Suprapubic skin (tissue), 4 donors: ENCODE measurements at regions not wholly inside any gene's neighbourhood (a gene's known extent, or its start where the extent isn't known, plus 50 kb on each side); places are given as distances from the start of the nearest gene placed in this dataset.

Experiments
- EP300 ChIP-seq: sonication (generic); formaldehyde crosslinking; IDR thresholded peaks from one replicate; pipeline ENCODE4 v1.6.1; 2017; ENCODE audit warnings: antibody characterized with exemption
- POLR2A ChIP-seq, 2 donors: fragments of 450-650 bp; IDR thresholded peaks; one replicate each; pipeline ENCODE4 v1.6.1; 2017; ENCODE audit warnings: antibody characterized with exemption in 2 of 2, mild to moderate bottlenecking in 2 of 2, moderate library complexity in 2 of 2
- POLR2AphosphoS5 ChIP-seq, 3 donors: sonication (generic); formaldehyde crosslinking; IDR thresholded peaks; one replicate each; pipeline ENCODE4 v1.6.1; 2017; ENCODE audit warnings: antibody characterized with exemption in 3 of 3
- TF ChIP-seq, protein P1 (sequence below), 2 donors: fragments of 200-600 bp in 1 of 2; fragments of 450-650 bp in 1 of 2; sonication (generic) in 1 of 2; IDR thresholded peaks; one replicate each; pipeline ENCODE4 v1.5.1; 2016 to 2019; ENCODE audit warnings: antibody characterized with exemption in 2 of 2, mild to moderate bottlenecking in 1 of 2, moderate library complexity in 1 of 2

DNA sequence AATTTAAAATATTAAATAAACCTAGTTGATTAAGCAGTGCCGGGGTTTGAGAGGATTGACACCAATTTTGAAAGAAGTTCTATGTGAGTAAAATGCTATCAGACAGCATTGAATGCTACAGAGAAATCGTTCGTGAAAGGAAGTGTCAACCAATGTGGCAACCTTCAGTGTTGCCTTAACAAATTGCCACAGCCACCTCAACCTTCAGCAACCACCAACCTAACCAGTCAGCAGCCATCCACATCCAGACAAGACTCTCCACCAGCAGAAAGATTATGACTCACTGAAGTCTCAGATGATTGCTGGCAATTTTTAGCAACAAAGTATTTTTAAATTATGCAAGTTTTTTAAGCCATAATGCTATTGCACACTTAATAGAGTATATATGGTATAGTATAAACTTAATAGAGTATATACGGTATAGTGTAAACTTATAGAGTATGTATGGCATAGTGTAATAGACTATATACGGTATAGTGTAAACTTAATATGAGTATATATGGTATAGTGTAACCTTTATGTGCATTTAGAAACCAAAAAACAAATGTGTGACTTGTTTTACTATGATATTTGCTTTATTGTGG is 65.3 kb upstream of the ID4 start:
- TF ChIP-seq, protein P1, sequence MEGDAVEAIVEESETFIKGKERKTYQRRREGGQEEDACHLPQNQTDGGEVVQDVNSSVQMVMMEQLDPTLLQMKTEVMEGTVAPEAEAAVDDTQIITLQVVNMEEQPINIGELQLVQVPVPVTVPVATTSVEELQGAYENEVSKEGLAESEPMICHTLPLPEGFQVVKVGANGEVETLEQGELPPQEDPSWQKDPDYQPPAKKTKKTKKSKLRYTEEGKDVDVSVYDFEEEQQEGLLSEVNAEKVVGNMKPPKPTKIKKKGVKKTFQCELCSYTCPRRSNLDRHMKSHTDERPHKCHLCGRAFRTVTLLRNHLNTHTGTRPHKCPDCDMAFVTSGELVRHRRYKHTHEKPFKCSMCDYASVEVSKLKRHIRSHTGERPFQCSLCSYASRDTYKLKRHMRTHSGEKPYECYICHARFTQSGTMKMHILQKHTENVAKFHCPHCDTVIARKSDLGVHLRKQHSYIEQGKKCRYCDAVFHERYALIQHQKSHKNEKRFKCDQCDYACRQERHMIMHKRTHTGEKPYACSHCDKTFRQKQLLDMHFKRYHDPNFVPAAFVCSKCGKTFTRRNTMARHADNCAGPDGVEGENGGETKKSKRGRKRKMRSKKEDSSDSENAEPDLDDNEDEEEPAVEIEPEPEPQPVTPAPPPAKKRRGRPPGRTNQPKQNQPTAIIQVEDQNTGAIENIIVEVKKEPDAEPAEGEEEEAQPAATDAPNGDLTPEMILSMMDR (IDR thresholded peaks at IDR 0.05) = no peak
- TF ChIP-seq POLR2AphosphoS5 (IDR thresholded peaks at IDR 0.05) (no peak), POLR2A (IDR thresholded peaks at IDR 0.05) (no peak), EP300 (no peak)
